ENCODE measurements at regions not wholly inside any gene's neighbourhood (a gene's known extent, or its start where the extent isn't known, plus 50 kb on each side); places are given as distances from the start of the nearest gene placed in this dataset.

DNA sequence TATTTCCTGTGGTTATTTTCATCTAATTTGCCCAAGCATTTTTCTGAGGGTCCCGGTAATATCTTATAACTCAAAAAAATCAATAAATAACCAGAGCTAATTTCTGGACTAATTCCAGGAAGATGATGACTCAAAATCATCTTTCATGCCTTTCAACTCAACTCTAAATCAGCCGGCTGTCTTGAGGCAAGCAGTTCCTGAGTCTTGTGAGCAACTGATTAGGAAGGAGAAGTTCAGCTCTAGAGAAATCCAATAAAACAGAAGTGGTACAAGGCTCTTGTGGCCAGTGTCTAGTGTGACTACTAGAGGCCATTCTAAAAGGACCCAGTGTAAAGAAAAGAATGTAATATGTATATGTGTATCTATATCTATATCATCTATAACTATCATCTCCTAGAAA lies 890.4 kb downstream of the TRIB2 start:
- Mint-ChIP-seq H3K27ac (no peak overlapping the region), H3K27me3 (no peaks in the 10 kb centered on the region), H3K4me1 (no peaks in the 10 kb centered on the region), H3K4me3 (no peak overlapping the region), H3K9me3 (ENCODE audit: insufficient read depth) (peaks cover 5% of the 10 kb centered on the region)
- ChIA-PET POLR2A (no interaction called here), CTCF (no interaction called here)
- Histone ChIP-seq H3K4me1 (ENCODE audit: control insufficient read depth in 2 of 2, insufficient read depth in 2 of 2, low read length in 2 of 2) (no peaks in the 10 kb centered on the region), H3K36me3 (replicated peaks in 1 of 2; ENCODE audit: control extremely low read depth in 1 of 2, control insufficient read depth in 1 of 2, extremely low read depth in 1 of 2, insufficient read depth in 2 of 2, low read length in 1 of 2) (no peaks in the 10 kb centered on the region), H3K4me2 (replicated peaks; ENCODE audit: low read depth, low read length, poor library complexity, severe bottlenecking) (no peak overlapping the region), H3K9me3 (ENCODE audit: control extremely low read depth in 1 of 3, control insufficient read depth in 2 of 3, insufficient read depth in 1 of 3, low read length in 2 of 3) (no peaks in the 10 kb centered on the region), H3K79me2 (ENCODE audit: control insufficient read depth, insufficient read depth, low read length) (no peaks in the 10 kb centered on the region), H3K9ac (ENCODE audit: low read length) (no peak overlapping the region), H3K27me3 (replicated peaks in 1 of 4; ENCODE audit: control extremely low read depth in 1 of 4, control insufficient read depth in 3 of 4, insufficient read depth in 4 of 4, low read length in 3 of 4) (no peaks in the 10 kb centered on the region), H2AFZ (ENCODE audit: insufficient read depth, low read depth, low read length, poor library complexity, severe bottlenecking) (no peak overlapping the region), H4K20me1 (ENCODE audit: control insufficient read depth, insufficient read depth, low read length, poor library complexity, severe bottlenecking) (no peaks in the 10 kb centered on the region), H3K27ac (ENCODE audit: low read length in 2 of 2) (no peak overlapping the region), H3K4me3 (ENCODE audit: control extremely low read depth in 1 of 5, extremely low read depth in 1 of 5, insufficient read depth in 1 of 5, low read depth in 2 of 5, low read length in 4 of 5) (no peak overlapping the region)
- TF ChIP-seq CTCF (IDR thresholded peaks at IDR 0.05) (no peak), EZH2 (IDR thresholded peaks at IDR 0.05; ENCODE audit: borderline replicate concordance, insufficient read depth, low read depth, low read length, poor library complexity, severe bottlenecking) (no peak)
- no peak for DNase-seq
- ATAC-seq (ENCODE audit: low read depth): no peak
- WGBS (ENCODE audit: insufficient coverage): 0% methylated on average over 1 of the region's 2 CpGs
- intact Hi-C loops (cut with micrococcal nuclease): no loop called here

DNA sequence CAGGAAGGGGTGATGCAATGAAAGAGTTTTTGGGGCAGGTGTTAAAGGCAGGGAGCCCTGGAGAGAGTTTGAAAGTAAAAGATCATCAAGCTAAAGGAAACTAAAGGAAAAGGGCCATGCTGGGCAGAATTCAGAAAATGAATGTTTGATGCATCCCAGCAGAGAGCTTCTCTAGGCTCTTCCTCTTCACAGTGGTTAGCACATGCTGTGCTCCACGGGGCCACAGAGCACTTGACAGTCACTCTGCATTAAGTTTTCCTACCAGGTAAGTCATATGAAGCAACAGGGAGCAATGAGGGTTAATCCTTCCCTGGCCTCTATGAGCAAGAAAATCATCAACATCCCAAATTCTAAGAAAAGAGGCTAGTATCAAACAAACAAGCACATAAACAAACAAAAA lies 895.2 kb downstream of the TRIB2 start:
- ATAC-seq (ENCODE audit: low read depth): no peak

More for the DNA sequence above, 895.2 kb downstream of the TRIB2 start:
- TF ChIP-seq EZH2 (IDR thresholded peaks at IDR 0.05; ENCODE audit: borderline replicate concordance, insufficient read depth, low read depth, low read length, poor library complexity, severe bottlenecking) (no peak), CTCF (IDR thresholded peaks at IDR 0.05) (no peak)
- H4K20me1 ChIP-seq (ENCODE audit: control insufficient read depth, insufficient read depth, low read length, poor library complexity, severe bottlenecking): no peaks in the 10 kb centered on the region
- no peak overlapping the region for H3K4me2 ChIP-seq (replicated peaks; ENCODE audit: low read depth, low read length, poor library complexity, severe bottlenecking)
- H3K4me1 ChIP-seq (ENCODE audit: control insufficient read depth in 2 of 2, insufficient read depth in 2 of 2, low read length in 2 of 2): no peaks in the 10 kb centered on the region
- no peaks in the 10 kb centered on the region for H3K27me3 ChIP-seq (replicated peaks in 1 of 4; ENCODE audit: control extremely low read depth in 1 of 4, control insufficient read depth in 3 of 4, insufficient read depth in 4 of 4, low read length in 3 of 4)
- no CpG with 5 or more reads among the region's 1 CpG for WGBS (ENCODE audit: insufficient coverage)
- H3K36me3 ChIP-seq (replicated peaks in 1 of 2; ENCODE audit: control extremely low read depth in 1 of 2, control insufficient read depth in 1 of 2, extremely low read depth in 1 of 2, insufficient read depth in 2 of 2, low read length in 1 of 2): no peaks in the 10 kb centered on the region
- Mint-ChIP-seq H3K4me3 (no peak overlapping the region), H3K27me3 (no peaks in the 10 kb centered on the region), H3K27ac (no peak overlapping the region), H3K9me3 (ENCODE audit: insufficient read depth) (peaks cover 6% of the 10 kb centered on the region), H3K4me1 (no peaks in the 10 kb centered on the region)
- H3K79me2 ChIP-seq (ENCODE audit: control insufficient read depth, insufficient read depth, low read length): no peaks in the 10 kb centered on the region
- no peak overlapping the region for H3K27ac ChIP-seq (ENCODE audit: low read length in 2 of 2)
- peaks cover 0 to 3% (median 0%) of the 10 kb centered on the region in 3 donors for H3K9me3 ChIP-seq (ENCODE audit: control extremely low read depth in 1 of 3, control insufficient read depth in 2 of 3, insufficient read depth in 1 of 3, low read length in 2 of 3)
- H2AFZ ChIP-seq (ENCODE audit: insufficient read depth, low read depth, low read length, poor library complexity, severe bottlenecking): no peak overlapping the region
- intact Hi-C loops (cut with micrococcal nuclease): no loop called here
- no peak for DNase-seq
- ChIA-PET POLR2A (no interaction called here), CTCF (no interaction called here)
- H3K4me3 ChIP-seq (ENCODE audit: control extremely low read depth in 1 of 5, extremely low read depth in 1 of 5, insufficient read depth in 1 of 5, low read depth in 2 of 5, low read length in 4 of 5): no peak overlapping the region
- H3K9ac ChIP-seq (ENCODE audit: low read length): no peak overlapping the region

Measured in B cell (primary cell).